ENCODE measurements at regions not wholly inside any gene's neighbourhood (a gene's known extent, or its start where the extent isn't known, plus 50 kb on each side); places are given as distances from the start of the nearest gene placed in this dataset.

DNA sequence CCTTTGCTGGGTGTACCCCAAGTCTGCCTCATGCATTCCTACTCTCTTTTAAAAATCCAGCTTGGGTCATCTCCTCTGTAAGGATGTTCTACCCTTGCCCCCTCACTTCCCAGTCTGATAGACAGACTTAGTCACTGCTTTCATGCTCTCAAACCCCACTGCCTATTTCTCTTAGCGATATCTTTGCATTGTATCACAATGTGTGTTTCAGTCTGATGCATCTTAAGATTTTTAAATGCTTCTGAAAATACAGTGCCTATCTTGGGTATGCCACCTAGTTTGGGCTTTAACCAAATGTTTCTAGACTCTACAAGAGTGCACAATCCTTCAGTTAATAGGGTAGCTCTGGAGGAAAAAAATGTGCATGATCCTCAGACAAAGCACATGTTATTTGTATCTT, 97.8 kb downstream of the SNX18 start:
- TF ChIP-seq, protein P1, sequence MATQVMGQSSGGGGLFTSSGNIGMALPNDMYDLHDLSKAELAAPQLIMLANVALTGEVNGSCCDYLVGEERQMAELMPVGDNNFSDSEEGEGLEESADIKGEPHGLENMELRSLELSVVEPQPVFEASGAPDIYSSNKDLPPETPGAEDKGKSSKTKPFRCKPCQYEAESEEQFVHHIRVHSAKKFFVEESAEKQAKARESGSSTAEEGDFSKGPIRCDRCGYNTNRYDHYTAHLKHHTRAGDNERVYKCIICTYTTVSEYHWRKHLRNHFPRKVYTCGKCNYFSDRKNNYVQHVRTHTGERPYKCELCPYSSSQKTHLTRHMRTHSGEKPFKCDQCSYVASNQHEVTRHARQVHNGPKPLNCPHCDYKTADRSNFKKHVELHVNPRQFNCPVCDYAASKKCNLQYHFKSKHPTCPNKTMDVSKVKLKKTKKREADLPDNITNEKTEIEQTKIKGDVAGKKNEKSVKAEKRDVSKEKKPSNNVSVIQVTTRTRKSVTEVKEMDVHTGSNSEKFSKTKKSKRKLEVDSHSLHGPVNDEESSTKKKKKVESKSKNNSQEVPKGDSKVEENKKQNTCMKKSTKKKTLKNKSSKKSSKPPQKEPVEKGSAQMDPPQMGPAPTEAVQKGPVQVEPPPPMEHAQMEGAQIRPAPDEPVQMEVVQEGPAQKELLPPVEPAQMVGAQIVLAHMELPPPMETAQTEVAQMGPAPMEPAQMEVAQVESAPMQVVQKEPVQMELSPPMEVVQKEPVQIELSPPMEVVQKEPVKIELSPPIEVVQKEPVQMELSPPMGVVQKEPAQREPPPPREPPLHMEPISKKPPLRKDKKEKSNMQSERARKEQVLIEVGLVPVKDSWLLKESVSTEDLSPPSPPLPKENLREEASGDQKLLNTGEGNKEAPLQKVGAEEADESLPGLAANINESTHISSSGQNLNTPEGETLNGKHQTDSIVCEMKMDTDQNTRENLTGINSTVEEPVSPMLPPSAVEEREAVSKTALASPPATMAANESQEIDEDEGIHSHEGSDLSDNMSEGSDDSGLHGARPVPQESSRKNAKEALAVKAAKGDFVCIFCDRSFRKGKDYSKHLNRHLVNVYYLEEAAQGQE (IDR thresholded peaks at IDR 0.05; ENCODE audit: insufficient read depth in 1 of 2, low read depth in 2 of 2, low read length in 2 of 2): no peak
- TF ChIP-seq POLR2AphosphoS5 (IDR thresholded peaks at IDR 0.05; ENCODE audit: low read depth, low read length) (no peak), SIN3A (IDR thresholded peaks at IDR 0.05; ENCODE audit: borderline replicate concordance, insufficient read depth, low read length) (no peak)

Data from PFSK-1 (cell line).